ENCODE measurements at regions not wholly inside any gene's neighbourhood (a gene's known extent, or its start where the extent isn't known, plus 50 kb on each side); places are given as distances from the start of the nearest gene placed in this dataset.

DNA sequence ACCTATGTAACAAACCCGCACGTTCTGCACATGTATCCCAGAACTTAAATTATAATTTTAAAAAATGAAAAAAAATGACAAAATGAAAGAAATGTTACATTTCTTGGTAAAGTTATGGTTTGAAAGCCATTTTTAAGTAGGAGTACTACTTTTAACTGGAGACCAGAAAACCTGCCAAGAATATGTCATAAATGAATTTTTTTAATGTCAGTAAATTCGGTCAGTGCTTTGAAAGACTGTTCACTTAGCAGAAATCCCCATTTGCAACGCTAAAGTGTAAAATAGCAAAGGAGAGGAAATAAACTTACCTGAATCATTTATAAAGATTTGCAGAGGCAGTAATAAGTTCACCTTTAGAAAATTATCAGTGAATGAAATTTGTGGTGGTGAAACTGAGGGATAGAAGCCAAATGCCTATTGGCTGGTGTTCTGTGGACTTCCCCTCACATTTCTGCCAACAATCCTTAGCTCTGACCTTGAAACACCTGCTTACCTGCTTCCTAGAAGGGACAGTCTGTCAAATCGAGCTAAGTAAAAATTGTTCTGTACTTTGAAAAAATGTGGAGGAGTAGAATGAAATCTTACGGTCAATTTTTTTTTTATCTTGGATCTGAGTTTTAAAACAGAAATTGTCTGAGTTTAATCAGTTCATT, 714.2 kb downstream of the SLC6A15 start:
- TF ChIP-seq SIN3A (IDR thresholded peaks at IDR 0.05; ENCODE audit: borderline replicate concordance, insufficient read depth, low read length) (no peak), REST (IDR thresholded peaks at IDR 0.05; ENCODE audit: insufficient read depth in 1 of 2, low read depth in 2 of 2, low read length in 2 of 2) (no peak), TAF1 (IDR thresholded peaks at IDR 0.05; ENCODE audit: borderline replicate concordance, insufficient read depth, low read length) (no peak), FOXP2 (optimal IDR thresholded peaks at IDR 0.05; ENCODE audit: borderline replicate concordance, extremely low read depth, extremely low read length, insufficient read depth) (no peak), POLR2AphosphoS5 (IDR thresholded peaks at IDR 0.05; ENCODE audit: low read depth, low read length) (no peak)

DNA sequence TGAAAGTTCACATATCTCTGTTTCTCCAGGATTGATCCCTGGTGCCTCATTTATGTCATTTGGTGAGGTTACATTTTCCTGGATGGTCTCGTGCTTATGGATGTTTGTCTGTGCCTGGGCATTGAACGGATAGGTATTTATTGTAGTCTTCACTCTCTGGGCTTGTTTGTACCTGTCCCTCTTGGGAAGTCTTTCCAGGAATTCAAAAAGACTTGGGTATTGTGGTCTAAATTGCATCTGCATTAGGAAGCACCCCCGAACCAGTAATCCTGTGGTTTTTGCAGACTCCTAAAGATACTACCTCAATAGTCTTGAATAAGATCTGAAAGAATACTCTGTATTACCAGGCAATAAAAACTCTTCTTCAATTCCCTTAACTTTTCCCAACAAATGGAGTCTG, 720.8 kb downstream of the SLC6A15 start:
- TF ChIP-seq FOXP2 (optimal IDR thresholded peaks at IDR 0.05; ENCODE audit: borderline replicate concordance, extremely low read depth, extremely low read length, insufficient read depth): no peak
- no peak for TF ChIP-seq SIN3A (IDR thresholded peaks at IDR 0.05; ENCODE audit: borderline replicate concordance, insufficient read depth, low read length)
- TF ChIP-seq TAF1 (IDR thresholded peaks at IDR 0.05; ENCODE audit: borderline replicate concordance, insufficient read depth, low read length): no peak
- no peak for TF ChIP-seq REST (IDR thresholded peaks at IDR 0.05; ENCODE audit: insufficient read depth in 1 of 2, low read depth in 2 of 2, low read length in 2 of 2)
- no peak for TF ChIP-seq POLR2AphosphoS5 (IDR thresholded peaks at IDR 0.05; ENCODE audit: low read depth, low read length)

DNA sequence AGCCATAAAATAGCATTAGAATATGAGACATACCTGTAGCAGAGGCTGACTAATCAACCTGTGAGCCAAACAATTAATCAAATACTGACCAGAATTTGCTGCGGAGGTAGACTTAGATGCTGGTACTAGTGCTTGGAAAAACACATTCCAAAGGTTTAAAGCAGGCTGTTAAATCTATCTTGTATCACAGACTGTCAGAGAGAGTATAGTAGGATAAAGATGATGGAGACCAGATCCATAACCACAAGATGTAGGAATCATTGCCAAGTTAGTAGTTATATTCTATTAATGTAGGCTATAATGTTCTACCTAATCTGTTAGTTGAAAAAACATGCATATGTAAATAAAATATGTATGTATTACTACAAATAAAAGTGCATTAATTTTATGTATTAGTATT, 726.2 kb downstream of the SLC6A15 start:
- no peak for TF ChIP-seq POLR2AphosphoS5 (IDR thresholded peaks at IDR 0.05; ENCODE audit: low read depth, low read length)
- TF ChIP-seq SIN3A (IDR thresholded peaks at IDR 0.05; ENCODE audit: borderline replicate concordance, insufficient read depth, low read length): no peak
- no peak for TF ChIP-seq REST (IDR thresholded peaks at IDR 0.05; ENCODE audit: insufficient read depth in 1 of 2, low read depth in 2 of 2, low read length in 2 of 2)
- TF ChIP-seq TAF1 (IDR thresholded peaks at IDR 0.05; ENCODE audit: borderline replicate concordance, insufficient read depth, low read length): no peak
- no peak for TF ChIP-seq FOXP2 (optimal IDR thresholded peaks at IDR 0.05; ENCODE audit: borderline replicate concordance, extremely low read depth, extremely low read length, insufficient read depth)

DNA sequence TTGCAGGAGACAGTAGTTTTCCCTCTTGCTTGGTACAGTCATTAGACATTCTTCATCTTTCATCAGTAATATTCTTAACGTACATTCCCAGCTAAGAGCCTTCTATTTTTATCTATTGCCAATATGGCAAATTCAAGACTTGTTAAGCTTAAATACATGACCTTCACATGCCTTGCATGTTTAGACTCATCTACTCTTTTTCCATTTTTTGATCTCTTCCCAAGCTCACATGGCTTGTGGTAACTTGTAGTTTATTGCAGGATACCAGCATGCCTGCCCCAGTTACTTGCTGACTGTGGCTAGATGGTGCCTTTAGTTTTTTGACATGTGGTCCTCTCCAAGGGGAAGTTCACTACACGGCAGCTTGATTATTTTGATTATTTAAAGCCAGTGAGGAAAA, 729.0 kb downstream of the SLC6A15 start:
- TF ChIP-seq SIN3A (IDR thresholded peaks at IDR 0.05; ENCODE audit: borderline replicate concordance, insufficient read depth, low read length): no peak

GRCh38 chr12:84174115-84174514, 738.5 kb downstream of the SLC6A15 start:
- TF ChIP-seq REST (IDR thresholded peaks at IDR 0.05; ENCODE audit: insufficient read depth in 1 of 2, low read depth in 2 of 2, low read length in 2 of 2) (no peak), POLR2AphosphoS5 (IDR thresholded peaks at IDR 0.05; ENCODE audit: low read depth, low read length) (no peak), FOXP2 (optimal IDR thresholded peaks at IDR 0.05; ENCODE audit: borderline replicate concordance, extremely low read depth, extremely low read length, insufficient read depth) (no peak), SIN3A (IDR thresholded peaks at IDR 0.05; ENCODE audit: borderline replicate concordance, insufficient read depth, low read length) (no peak)

Measured in PFSK-1 (cell line).